ENCODE measurements at regions not wholly inside any gene's neighbourhood (a gene's known extent, or its start where the extent isn't known, plus 50 kb on each side); places are given as distances from the start of the nearest gene placed in this dataset.
A peak's percentile ranks its signal among the peaks of the same experiment; 100 is the strongest.

GRCh38 chr6:90870561-90870960 is 283.7 kb upstream of the MAP3K7 start:
- DNase-seq (ENCODE audit: low spot score) = no peak

- DNase-seq (ENCODE audit: low spot score) = no peak
Observed at GRCh38 chr6:90868656-90869055, 281.8 kb upstream of the MAP3K7 start.

GRCh38 chr6:90868256-90868655 is 281.4 kb upstream of the MAP3K7 start:
- no peak for DNase-seq (ENCODE audit: low spot score)

GRCh38 chr6:90865513-90865912 is 278.6 kb upstream of the MAP3K7 start:
- DNase-seq (ENCODE audit: low spot score) = no peak

GRCh38 chr6:90863043-90863442 is 276.2 kb upstream of the MAP3K7 start:
- no peak for DNase-seq (ENCODE audit: low spot score)

- DNase-seq (ENCODE audit: low spot score) = peak; percentile 52
Observed at GRCh38 chr6:90860822-90861601, 274.1 kb upstream of the MAP3K7 start.

GRCh38 chr6:90859612-90860011 is 272.7 kb upstream of the MAP3K7 start:
- peak; percentile 25 for DNase-seq (ENCODE audit: low spot score)

GRCh38 chr6:90859056-90859455 is 272.2 kb upstream of the MAP3K7 start:
- DNase-seq (ENCODE audit: low spot score) = no peak

GRCh38 chr6:90849686-90850085 is 262.8 kb upstream of the MAP3K7 start:
- DNase-seq (ENCODE audit: low spot score) = no peak

GRCh38 chr6:90846824-90847223 is 260.0 kb upstream of the MAP3K7 start:
- no peak for DNase-seq (ENCODE audit: low spot score)

- DNase-seq (ENCODE audit: low spot score) = no peak
Observed at GRCh38 chr6:90835596-90836212, 248.8 kb upstream of the MAP3K7 start.

- DNase-seq (ENCODE audit: low spot score) = no peak
Observed at GRCh38 chr6:90829311-90829710, 242.4 kb upstream of the MAP3K7 start.

- DNase-seq (ENCODE audit: low spot score) = no peak
Observed at GRCh38 chr6:90820436-90820835, 233.6 kb upstream of the MAP3K7 start.

GRCh38 chr6:90819483-90819882 is 232.6 kb upstream of the MAP3K7 start:
- DNase-seq (ENCODE audit: low spot score) = no peak

GRCh38 chr6:90818163-90818562 is 231.3 kb upstream of the MAP3K7 start:
- no peak for DNase-seq (ENCODE audit: low spot score)

GRCh38 chr6:90816764-90817163 is 229.9 kb upstream of the MAP3K7 start:
- no peak for DNase-seq (ENCODE audit: low spot score)

GRCh38 chr6:90811596-90812226 is 224.8 kb upstream of the MAP3K7 start:
- DNase-seq (ENCODE audit: low spot score) = no peak

GRCh38 chr6:90809035-90809434 is 222.2 kb upstream of the MAP3K7 start:
- DNase-seq (ENCODE audit: low spot score) = no peak

- no peak for DNase-seq (ENCODE audit: low spot score)
Observed at GRCh38 chr6:90807791-90808701, 221.2 kb upstream of the MAP3K7 start.

- no peak for DNase-seq (ENCODE audit: low spot score)
Observed at GRCh38 chr6:90805619-90806155, 218.8 kb upstream of the MAP3K7 start.

GRCh38 chr6:90803956-90804355 is 217.1 kb upstream of the MAP3K7 start:
- DNase-seq (ENCODE audit: low spot score) = no peak

GRCh38 chr6:90795078-90795477 is 208.2 kb upstream of the MAP3K7 start:
- DNase-seq (ENCODE audit: low spot score) = no peak

Data from NAMALWA (cell line).